NK-92 (cell line): ENCODE measurements at regions not wholly inside any gene's neighbourhood (a gene's known extent, or its start where the extent isn't known, plus 50 kb on each side); places are given as distances from the start of the nearest gene placed in this dataset.
"Not testable (repeated sequence)": the region's sequence is repeated elsewhere in the genome, so short reads cannot be mapped to it uniquely, and the experiment has no call there.

Experiments used
- DNase-seq: peaks from one replicate; lab custom pipeline; 2025; ENCODE audit not compliant: unreplicated experiment; lab: John Stamatoyannopoulos, UW

DNA sequence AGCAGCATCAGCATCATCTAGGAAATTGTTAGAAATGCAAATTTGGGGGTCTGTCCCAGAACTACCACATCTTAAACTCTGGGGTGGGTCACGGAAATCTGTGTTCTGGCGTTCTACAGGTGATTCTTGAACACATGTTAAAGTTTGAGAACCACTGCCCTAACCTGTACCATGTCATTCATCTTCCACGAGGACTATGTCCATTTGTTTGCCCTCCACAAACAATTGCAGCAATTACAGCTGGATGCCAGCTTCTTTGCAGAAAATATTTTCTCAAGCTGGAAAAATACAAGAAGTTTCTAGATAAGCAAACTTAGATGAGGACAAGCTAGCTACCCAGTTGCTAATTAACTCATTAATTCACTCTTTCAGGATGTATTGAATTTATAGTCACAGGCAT lies 54.1 kb downstream of the MAFB start:
- no peak for DNase-seq

- DNase-seq: no peak
Observed at GRCh38 chr20:40633123-40633850, 55.7 kb downstream of the MAFB start.

GRCh38 chr20:40632346-40632976 lies 56.6 kb downstream of the MAFB start:
- DNase-seq: no peak

DNA sequence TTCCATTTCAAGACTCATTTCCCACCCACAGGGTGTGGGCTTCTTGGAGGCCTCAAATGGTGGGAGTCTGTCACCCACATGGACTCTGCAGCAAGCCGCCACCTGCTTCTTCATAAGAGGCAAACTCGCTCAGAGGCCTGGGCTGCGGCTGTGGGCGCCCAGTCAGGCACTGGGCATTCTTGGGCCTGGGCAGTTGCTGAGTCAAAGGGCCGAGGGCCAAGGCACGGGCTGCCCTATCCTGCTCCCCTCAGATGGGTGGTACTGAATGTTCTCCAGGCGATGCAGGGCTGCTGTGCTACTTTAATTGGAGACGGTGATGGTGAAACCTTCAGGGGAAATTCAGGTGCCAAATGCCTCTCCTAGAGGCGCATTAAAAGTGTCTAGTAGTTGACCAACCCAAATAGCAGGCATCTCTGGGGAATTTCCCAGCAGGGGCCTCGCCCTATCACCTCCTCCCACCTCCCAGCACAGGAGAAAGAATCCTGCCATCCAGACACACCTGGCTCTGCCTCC lies 57.9 kb downstream of the MAFB start:
- no peak for DNase-seq

DNA sequence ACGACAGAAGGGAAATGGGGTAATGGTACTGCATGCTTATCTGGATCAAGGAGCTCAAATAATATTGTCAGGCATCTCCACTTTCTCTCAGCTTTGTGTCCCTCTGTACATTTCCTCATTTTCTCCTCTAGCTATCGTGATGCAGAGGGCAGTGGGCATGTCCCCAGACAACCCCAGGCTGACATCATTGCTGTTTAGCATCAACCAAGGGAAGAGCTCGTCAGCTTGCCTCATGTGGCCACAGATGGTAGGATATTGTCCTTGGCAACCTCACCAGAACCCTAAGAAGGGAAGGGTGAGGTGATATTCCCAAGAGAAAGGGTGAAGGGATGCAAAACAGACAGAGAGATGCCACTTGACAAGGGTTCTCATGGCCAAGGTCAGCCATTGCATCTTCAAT lies 58.3 kb downstream of the MAFB start:
- DNase-seq: no peak

GRCh38 chr20:40630099-40630498 lies 58.9 kb downstream of the MAFB start:
- no peak for DNase-seq

- DNase-seq: no peak
Observed at GRCh38 chr20:40628877-40629276, 60.2 kb downstream of the MAFB start.

- DNase-seq: not testable (repeated sequence)
Observed at GRCh38 chr20:40619053-40619452, 70.0 kb downstream of the MAFB start.

DNA sequence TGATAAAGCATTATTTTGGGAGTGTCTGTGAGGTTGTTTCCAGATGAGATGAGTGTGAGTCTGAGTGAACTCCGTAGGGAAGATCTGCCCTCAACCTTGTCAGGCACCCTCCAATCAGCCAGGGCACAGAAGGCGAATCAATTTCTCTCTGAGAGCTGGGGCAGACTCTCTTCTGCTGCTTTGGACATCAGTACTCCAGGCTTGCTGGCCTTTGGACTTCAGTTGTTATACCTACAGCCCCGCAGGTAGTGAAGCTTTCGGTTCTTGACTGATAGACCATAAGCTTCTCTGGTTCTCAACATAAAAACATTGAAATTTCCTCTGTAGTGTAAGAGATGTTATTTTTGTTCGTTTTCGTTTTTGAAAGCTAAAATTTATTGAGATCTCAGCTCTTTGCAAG lies 71.4 kb downstream of the MAFB start:
- peak; percentile 11 for DNase-seq

GRCh38 chr20:40612837-40613236 lies 76.2 kb downstream of the MAFB start:
- no peak for DNase-seq

GRCh38 chr20:40612247-40612646 lies 76.8 kb downstream of the MAFB start:
- no peak for DNase-seq

- DNase-seq: no peak
Observed at GRCh38 chr20:40610730-40611129, 78.3 kb downstream of the MAFB start.

DNA sequence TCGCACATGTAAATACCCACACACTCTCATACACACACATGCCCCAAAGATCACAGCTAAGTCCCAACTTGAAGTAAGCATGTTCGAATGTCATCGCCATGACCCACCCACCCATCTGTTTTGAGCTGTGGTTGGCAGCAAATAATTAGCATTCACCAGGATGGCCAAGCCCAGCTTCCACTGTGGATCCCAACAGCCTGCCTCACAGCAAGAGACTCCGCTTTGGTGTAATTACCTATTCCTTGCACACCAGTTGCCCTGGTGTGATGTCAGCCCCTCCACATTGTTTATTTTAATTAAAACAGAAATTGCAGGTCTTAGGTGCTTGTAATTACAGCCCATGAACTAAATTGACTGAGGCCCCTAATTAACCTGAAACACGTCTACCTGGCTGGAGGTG lies 81.1 kb downstream of the MAFB start:
- DNase-seq: no peak

DNA sequence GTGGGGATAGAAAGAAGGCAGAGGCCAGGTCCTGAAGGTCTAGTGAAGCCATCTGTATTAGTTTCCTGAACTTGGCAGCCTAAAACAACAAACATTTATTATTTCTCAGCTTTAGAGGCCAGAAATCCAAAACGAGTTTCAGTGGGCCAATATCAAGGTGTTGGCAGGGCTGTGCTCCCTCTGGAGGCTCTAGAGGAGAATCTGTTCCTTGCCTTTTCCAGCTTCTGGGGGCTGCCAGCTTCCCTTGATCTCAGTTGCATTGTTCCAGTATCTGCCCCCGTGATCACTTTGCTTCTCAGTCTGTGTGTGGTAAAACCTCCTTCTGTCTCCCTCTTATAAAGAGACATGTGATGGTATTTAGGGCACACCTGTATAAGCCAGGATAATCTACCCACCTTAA lies 82.4 kb downstream of the MAFB start:
- DNase-seq: no peak

DNA sequence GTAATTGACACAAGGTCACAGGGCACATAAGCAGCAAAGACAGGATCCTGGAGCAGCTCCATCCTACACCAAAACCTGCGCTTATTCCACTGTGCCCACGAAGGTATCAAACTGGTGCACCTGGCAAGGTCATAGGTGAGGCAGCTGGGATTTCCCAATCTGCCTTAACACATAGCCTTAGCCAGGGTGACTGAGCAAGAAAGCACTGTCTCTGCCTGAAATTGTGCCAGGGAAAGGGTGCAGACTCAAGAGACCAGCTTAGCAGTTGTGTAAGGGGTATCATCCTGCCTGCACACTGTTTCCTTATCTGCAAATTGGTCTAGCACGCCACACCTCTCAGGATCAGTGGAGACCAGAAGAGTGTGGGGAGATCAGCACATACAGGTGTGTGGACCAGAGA lies 82.8 kb downstream of the MAFB start:
- DNase-seq: no peak

DNA sequence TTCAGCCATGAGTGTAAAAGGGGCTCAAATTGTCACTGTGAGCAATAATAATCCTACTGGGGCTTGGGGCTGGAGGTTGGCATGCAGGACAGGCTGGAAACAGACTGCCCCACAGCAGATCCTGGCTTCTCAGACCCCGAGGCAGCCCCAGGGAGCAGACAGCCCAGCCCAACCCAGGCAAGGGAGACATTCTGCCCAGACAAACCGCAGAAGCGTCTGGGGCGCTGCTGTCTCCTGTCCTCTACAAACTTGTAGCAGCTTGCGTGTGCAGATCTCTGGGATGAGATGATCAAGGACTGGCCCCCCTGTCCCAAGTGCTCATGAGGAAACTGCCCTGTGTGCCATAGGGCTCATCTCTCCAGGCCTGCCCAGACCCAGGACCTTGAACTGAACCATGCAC lies 84.6 kb downstream of the MAFB start:
- DNase-seq: no peak

GRCh38 chr20:40603057-40603651 lies 85.9 kb downstream of the MAFB start:
- DNase-seq: no peak

GRCh38 chr20:40602381-40602780 lies 86.7 kb downstream of the MAFB start:
- DNase-seq: no peak

DNA sequence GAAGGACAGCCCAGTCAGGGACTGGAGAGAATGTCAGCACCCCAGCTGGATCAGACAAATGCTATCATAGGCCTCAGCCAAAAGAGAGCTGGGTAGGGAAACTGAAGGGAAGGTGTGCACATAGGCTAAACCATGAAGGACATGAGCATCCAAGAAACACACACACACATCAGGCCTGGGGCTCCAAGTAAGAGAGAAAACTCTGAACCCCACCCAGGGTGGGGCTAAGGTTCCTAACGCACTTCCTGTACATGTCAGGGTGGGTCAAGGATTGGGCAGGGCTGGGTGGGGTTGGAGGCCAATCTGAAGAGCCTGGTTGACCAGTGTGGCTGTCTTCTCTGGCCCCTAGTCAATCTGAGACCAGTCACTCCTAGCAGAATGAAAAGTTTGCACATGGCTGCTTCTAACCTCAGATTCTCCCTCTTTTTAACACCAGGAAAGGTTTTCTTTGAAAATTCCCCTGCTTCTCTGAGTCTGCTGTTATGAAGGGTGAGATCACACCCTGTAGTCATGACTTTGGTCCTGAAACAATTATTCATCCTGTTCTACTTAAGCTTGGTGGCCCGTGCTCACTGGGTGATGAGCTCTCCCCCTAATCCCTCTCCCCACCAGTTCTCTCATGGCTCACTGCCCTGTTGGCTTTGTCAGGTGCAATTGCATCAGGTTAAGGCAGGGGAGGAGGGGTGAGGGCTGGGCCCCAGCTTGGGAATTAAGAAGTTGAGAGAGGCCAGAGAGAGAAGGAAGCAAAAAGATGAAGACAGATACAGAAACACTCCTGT lies 88.4 kb downstream of the MAFB start:
- no peak for DNase-seq

DNA sequence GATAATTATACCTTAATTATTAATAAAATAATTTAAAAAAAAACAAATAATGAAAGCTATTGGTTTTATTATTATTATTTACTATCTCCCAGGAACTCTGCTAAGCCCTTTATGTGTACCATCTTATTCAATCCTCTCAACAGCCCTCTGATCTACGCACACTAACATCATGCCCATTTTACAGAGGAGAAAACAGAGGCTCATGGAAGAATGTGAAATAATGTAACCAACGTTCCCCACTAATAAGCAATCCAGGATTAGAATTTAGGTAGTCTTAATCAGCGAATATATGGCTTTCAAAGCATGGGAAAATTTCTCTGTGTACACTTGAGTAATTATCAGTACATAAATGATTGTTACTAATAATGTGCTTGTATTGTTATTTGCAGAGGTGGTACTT lies 89.0 kb downstream of the MAFB start:
- DNase-seq: no peak

DNA sequence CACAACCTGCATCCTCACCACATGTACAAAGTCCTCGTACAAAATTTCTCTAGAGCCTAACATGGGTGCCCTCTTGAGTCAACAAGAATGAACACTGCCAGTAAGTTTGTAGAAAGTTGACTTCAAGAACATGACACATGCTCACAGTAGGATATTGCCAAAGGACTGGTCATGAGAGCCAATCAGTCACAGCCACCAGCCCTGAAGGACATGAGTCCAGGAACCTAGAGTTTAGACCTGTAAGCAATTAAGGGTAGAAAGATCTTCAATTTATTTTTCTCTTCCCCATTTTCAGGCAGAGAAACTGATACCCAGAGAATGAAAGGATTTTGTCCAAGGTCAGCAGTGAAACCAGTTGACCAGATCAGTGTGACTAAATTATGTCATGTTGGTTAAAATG lies 96.1 kb downstream of the MAFB start:
- DNase-seq: no peak

- no peak for DNase-seq
Observed at GRCh38 chr20:40591536-40591935, 97.5 kb downstream of the MAFB start.
